HG03442 (cell line): ENCODE measurements at regions not wholly inside any gene's neighbourhood (a gene's known extent, or its start where the extent isn't known, plus 50 kb on each side); places are given as distances from the start of the nearest gene placed in this dataset.

Experiments
- ATAC-seq: cut with Tn5 transposase; IDR thresholded peaks from one replicate; pipeline ENCODE4 v1.9.1; 2021; ENCODE audit warnings: mild to moderate bottlenecking, moderate library complexity; ENCODE audit not compliant: unreplicated experiment

- ATAC-seq: no peak
These were observed 668.9 kb downstream of the METTL15 start for GRCh38 chr11:28777126-28777525.

- ATAC-seq: no peak
These were observed 665.4 kb downstream of the METTL15 start for GRCh38 chr11:28773606-28774005.

GRCh38 chr11:28770806-28771205, 662.6 kb downstream of the METTL15 start:
- ATAC-seq: no peak

GRCh38 chr11:28767574-28767973, 659.4 kb downstream of the METTL15 start:
- no peak for ATAC-seq

GRCh38 chr11:28763876-28764275, 655.7 kb downstream of the METTL15 start:
- ATAC-seq: no peak

GRCh38 chr11:28763151-28763550, 655.0 kb downstream of the METTL15 start:
- ATAC-seq: no peak

- no peak for ATAC-seq
These were observed 652.6 kb downstream of the METTL15 start for GRCh38 chr11:28760676-28761390.

- ATAC-seq: no peak
These were observed 651.1 kb downstream of the METTL15 start for GRCh38 chr11:28759311-28759710.

GRCh38 chr11:28757725-28758515, 649.7 kb downstream of the METTL15 start:
- no peak for ATAC-seq

GRCh38 chr11:28756977-28757376, 648.8 kb downstream of the METTL15 start:
- ATAC-seq: no peak

GRCh38 chr11:28743061-28743550, 634.9 kb downstream of the METTL15 start:
- ATAC-seq: no peak

- ATAC-seq: no peak
These were observed 631.5 kb downstream of the METTL15 start for GRCh38 chr11:28739489-28740280.

- no peak for ATAC-seq
These were observed 630.4 kb downstream of the METTL15 start for GRCh38 chr11:28738549-28738948.

GRCh38 chr11:28736256-28736655, 628.1 kb downstream of the METTL15 start:
- ATAC-seq: no peak

GRCh38 chr11:28735511-28735910, 627.3 kb downstream of the METTL15 start:
- no peak for ATAC-seq

- ATAC-seq: no peak
These were observed 622.7 kb downstream of the METTL15 start for GRCh38 chr11:28730889-28731288.

- no peak for ATAC-seq
These were observed 622.1 kb downstream of the METTL15 start for GRCh38 chr11:28730336-28730735.

- ATAC-seq: no peak
These were observed 621.2 kb downstream of the METTL15 start for GRCh38 chr11:28729339-28729738.

GRCh38 chr11:28728666-28729065, 620.5 kb downstream of the METTL15 start:
- no peak for ATAC-seq

GRCh38 chr11:28727254-28727653, 619.1 kb downstream of the METTL15 start:
- ATAC-seq: no peak

- ATAC-seq: no peak
These were observed 618.2 kb downstream of the METTL15 start for GRCh38 chr11:28726432-28726831.
